Panc1 (cell line): ENCODE measurements at regions not wholly inside any gene's neighbourhood (a gene's known extent, or its start where the extent isn't known, plus 50 kb on each side); places are given as distances from the start of the nearest gene placed in this dataset.

Source experiments
- ATAC-seq: fragments of 200-7000 bp; cut with Tn5 transposase; 2 replicates; pipeline ENCODE4 v1.9.1; 2020; ENCODE audit warnings: mild to moderate bottlenecking, moderate library complexity
- BruUV-seq: library from RNA; stranded (reverse); fragments of 400-500 nt; replicated peaks from 2 replicates; lab custom pipeline; 2021; lab: Mats Ljungman, UMichigan
- CTCF ChIA-PET: fragments of 300-600 bp; sonication (Branson Sonifier 250); formaldehyde crosslinking; loops from one replicate; lab custom pipeline; 2022; ENCODE audit warnings: antibody characterized with exemption; lab: Charles Lee
- POLR2A ChIA-PET: fragments of 300-600 bp; sonication (Branson Sonifier 250); formaldehyde crosslinking; loops from one replicate; lab custom pipeline; 2022; ENCODE audit warnings: antibody characterized with exemption; lab: Charles Lee
- DNase-seq: peaks from one replicate; pipeline ENCODE4 v3.0.0-alpha.2; 2010; ENCODE audit warnings: low read depth, low spot score
- H3K27ac ChIP-seq: 2 replicates; pipeline ENCODE4 v1.5.1; 2011; ENCODE audit warnings: mild to moderate bottlenecking, low read length, inconsistent platforms
- H3K27me3 ChIP-seq: fragments of 200-500 bp; sonication (Bioruptor generic); 2 replicates; pipeline ENCODE4 v1.6.0; 2014; ENCODE audit warnings: low read length, inconsistent platforms; ENCODE audit not compliant: control insufficient read depth, insufficient read depth
- H3K36me3 ChIP-seq: fragments of 200-500 bp; sonication (Bioruptor generic); 2 replicates; pipeline ENCODE4 v1.5.1; 2014; ENCODE audit warnings: inconsistent platforms, mild to moderate bottlenecking, low read length, moderate library complexity; ENCODE audit not compliant: control insufficient read depth, insufficient read depth
- H3K4me1 ChIP-seq: 2 replicates; pipeline ENCODE4 v1.5.1; 2011; ENCODE audit warnings: inconsistent platforms, mild to moderate bottlenecking, low read length, moderate library complexity; ENCODE audit not compliant: control insufficient read depth, insufficient read depth
- H3K4me3 ChIP-seq, 2 experiments: 2 replicates each; pipeline ENCODE4 v1.5.1; 2011 to 2012; ENCODE audit warnings: low read depth in 2 of 2, low read length in 2 of 2, mild to moderate bottlenecking in 2 of 2, inconsistent platforms in 1 of 2, moderate library complexity in 1 of 2
- H3K9me3 ChIP-seq: fragments of 200-500 bp; sonication (Bioruptor generic); 2 replicates; pipeline ENCODE4 v1.5.1; 2014; ENCODE audit warnings: low read depth, mild to moderate bottlenecking, inconsistent platforms, low read length, moderate library complexity; ENCODE audit not compliant: control insufficient read depth, insufficient read depth
- POLR2AphosphoS5 ChIP-seq: IDR thresholded peaks from 2 replicates; pipeline ENCODE4 v1.6.1; 2012; ENCODE audit warnings: mild to moderate bottlenecking, low read depth, low read length, moderate library complexity
- SIN3A ChIP-seq: IDR thresholded peaks from 2 replicates; pipeline ENCODE4 v1.6.1; 2012; ENCODE audit warnings: low read depth, mild to moderate bottlenecking, low read length, moderate library complexity, borderline replicate concordance; ENCODE audit not compliant: insufficient read depth
- TCF7L2 ChIP-seq: IDR thresholded peaks from 2 replicates; pipeline ENCODE4 v1.6.1; 2011; ENCODE audit warnings: mild to moderate bottlenecking, low read depth, low read length, inconsistent platforms
- in situ Hi-C: cut with HindIII; loops from 2 replicates; pipeline ENCODE4 v1.10.0; 2016; ENCODE audit warnings: low sequenced_read_pairs, low pct_unique_long_range_greater_than_20kb
- intact Hi-C: fragments of 100-400 bp; cut with micrococcal nuclease; formaldehyde crosslinking; loops from one replicate; pipeline ENCODE4 v1.10.0; 2022; ENCODE audit not compliant: unreplicated experiment
- TF ChIP-seq, protein P1 (sequence below): fragments of 450-650 bp; IDR thresholded peaks from 2 replicates; pipeline ENCODE4 v1.5.1; 2017; ENCODE audit warnings: mild to moderate bottlenecking
- TF ChIP-seq, protein P2 (sequence below), 2 experiments: IDR thresholded peaks; 2 replicates each; pipeline ENCODE4 v1.6.1; 2011 to 2012; ENCODE audit warnings: low read depth in 2 of 2, control low read depth in 1 of 2, low read length in 1 of 2, mild to moderate bottlenecking in 1 of 2, moderate library complexity in 1 of 2; ENCODE audit not compliant: insufficient read depth in 1 of 2

DNA sequence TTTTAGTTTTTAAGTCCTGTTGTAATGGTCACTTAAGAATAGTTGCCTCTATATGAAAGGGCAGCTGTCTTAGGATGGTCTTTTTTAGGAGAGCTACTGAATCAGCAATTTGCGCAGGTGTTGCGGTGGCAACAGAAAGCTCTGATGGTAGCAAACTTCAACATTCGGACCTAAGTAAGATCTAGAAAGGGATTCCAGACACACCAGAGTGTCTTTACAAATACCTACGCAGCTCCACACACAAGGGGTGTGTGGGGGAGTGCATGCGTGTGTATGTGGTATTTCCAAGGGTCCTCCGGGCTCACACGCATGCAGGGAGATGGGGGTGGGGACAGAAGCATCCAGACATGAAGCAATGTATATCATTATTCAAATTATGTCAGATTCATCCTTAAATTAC, 438.6 kb upstream of the MGMT start:
- Histone ChIP-seq H3K27ac (no peak overlapping the region), H3K27me3 (peaks cover 53% of the 10 kb centered on the region), H3K36me3 (no peaks in the 10 kb centered on the region), H3K9me3 (no peaks in the 10 kb centered on the region), H3K4me3 (no peak overlapping the region), H3K4me1 (no peaks in the 10 kb centered on the region; the same call in 1 of the 2 replicates)
- in situ Hi-C loops: no loop called here
- POLR2A ChIA-PET: interaction anchor here (0.7 kb wide), 1 partner anchor 964 kb away, joined by 3 read pairs; no protein-coding TSS in a partner anchor
- CTCF ChIA-PET: no interaction called here
- TF ChIP-seq, protein P1, sequence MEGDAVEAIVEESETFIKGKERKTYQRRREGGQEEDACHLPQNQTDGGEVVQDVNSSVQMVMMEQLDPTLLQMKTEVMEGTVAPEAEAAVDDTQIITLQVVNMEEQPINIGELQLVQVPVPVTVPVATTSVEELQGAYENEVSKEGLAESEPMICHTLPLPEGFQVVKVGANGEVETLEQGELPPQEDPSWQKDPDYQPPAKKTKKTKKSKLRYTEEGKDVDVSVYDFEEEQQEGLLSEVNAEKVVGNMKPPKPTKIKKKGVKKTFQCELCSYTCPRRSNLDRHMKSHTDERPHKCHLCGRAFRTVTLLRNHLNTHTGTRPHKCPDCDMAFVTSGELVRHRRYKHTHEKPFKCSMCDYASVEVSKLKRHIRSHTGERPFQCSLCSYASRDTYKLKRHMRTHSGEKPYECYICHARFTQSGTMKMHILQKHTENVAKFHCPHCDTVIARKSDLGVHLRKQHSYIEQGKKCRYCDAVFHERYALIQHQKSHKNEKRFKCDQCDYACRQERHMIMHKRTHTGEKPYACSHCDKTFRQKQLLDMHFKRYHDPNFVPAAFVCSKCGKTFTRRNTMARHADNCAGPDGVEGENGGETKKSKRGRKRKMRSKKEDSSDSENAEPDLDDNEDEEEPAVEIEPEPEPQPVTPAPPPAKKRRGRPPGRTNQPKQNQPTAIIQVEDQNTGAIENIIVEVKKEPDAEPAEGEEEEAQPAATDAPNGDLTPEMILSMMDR: no peak
- TF ChIP-seq SIN3A (no peak), POLR2AphosphoS5 (no peak), TCF7L2 (no peak)
- TF ChIP-seq, protein P2, sequence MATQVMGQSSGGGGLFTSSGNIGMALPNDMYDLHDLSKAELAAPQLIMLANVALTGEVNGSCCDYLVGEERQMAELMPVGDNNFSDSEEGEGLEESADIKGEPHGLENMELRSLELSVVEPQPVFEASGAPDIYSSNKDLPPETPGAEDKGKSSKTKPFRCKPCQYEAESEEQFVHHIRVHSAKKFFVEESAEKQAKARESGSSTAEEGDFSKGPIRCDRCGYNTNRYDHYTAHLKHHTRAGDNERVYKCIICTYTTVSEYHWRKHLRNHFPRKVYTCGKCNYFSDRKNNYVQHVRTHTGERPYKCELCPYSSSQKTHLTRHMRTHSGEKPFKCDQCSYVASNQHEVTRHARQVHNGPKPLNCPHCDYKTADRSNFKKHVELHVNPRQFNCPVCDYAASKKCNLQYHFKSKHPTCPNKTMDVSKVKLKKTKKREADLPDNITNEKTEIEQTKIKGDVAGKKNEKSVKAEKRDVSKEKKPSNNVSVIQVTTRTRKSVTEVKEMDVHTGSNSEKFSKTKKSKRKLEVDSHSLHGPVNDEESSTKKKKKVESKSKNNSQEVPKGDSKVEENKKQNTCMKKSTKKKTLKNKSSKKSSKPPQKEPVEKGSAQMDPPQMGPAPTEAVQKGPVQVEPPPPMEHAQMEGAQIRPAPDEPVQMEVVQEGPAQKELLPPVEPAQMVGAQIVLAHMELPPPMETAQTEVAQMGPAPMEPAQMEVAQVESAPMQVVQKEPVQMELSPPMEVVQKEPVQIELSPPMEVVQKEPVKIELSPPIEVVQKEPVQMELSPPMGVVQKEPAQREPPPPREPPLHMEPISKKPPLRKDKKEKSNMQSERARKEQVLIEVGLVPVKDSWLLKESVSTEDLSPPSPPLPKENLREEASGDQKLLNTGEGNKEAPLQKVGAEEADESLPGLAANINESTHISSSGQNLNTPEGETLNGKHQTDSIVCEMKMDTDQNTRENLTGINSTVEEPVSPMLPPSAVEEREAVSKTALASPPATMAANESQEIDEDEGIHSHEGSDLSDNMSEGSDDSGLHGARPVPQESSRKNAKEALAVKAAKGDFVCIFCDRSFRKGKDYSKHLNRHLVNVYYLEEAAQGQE (IDR thresholded peaks at IDR 0.05; ENCODE audit: insufficient read depth in 1 of 2, low read depth in 2 of 2, low read length in 1 of 2): no peak
- DNase-seq (no peak), ATAC-seq (no peak)
- BruUV-seq: no TSS peak
- intact Hi-C loops: no loop called here

DNA sequence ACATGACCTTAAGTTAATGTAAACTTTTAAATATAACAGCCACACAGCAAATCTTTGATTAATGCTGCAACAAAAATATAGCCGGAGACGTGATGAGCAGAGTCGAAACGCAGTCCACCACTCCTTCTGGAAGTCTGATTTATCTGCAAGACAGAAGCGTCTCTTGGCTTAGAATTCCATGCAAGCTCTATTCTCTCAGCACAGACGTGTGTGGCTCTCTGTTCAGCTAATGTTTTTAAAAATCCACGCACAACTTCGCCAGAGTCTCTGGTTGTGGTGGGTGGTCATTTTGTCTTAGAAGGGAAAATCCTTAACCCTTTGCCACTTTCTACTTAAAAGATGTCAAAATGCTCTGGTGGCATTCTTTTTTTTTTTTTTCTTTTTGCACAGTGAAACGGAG, 438.0 kb upstream of the MGMT start:
- Histone ChIP-seq H3K9me3 (no peaks in the 10 kb centered on the region), H3K36me3 (no peaks in the 10 kb centered on the region), H3K27ac (no peak overlapping the region), H3K4me1 (no peaks in the 10 kb centered on the region; the same call in 1 of the 2 replicates), H3K4me3 (no peak overlapping the region), H3K27me3 (peaks cover 59% of the 10 kb centered on the region)
- CTCF ChIA-PET: no interaction called here
- no TSS peak for BruUV-seq
- TF ChIP-seq, protein P1: no peak
- TF ChIP-seq TCF7L2 (no peak), POLR2AphosphoS5 (no peak), SIN3A (no peak)
- TF ChIP-seq, protein P2 (IDR thresholded peaks at IDR 0.05; ENCODE audit: insufficient read depth in 1 of 2, low read depth in 2 of 2, low read length in 1 of 2): no peak
- in situ Hi-C loops (no loop called here), intact Hi-C loops (no loop called here)
- DNase-seq (no peak), ATAC-seq (no peak)
- POLR2A ChIA-PET: no interaction called here
